Left forelimb (tissue), 1 donor: ENCODE measurements at regions not wholly inside any gene's neighbourhood (a gene's known extent, or its start where the extent isn't known, plus 50 kb on each side); places are given as distances from the start of the nearest gene placed in this dataset.
A peak's percentile ranks its signal among the peaks of the same experiment; 100 is the strongest.
"Not testable (repeated sequence)": the region's sequence is repeated elsewhere in the genome, so short reads cannot be mapped to it uniquely, and the experiment has no call there.

Source experiments
- DNase-seq: peaks from one replicate; pipeline ENCODE4 v3.0.0-alpha.2; 2018; ENCODE audit warnings: low spot score

- no peak for DNase-seq
These were observed 140.6 kb downstream of the FAM124B start for GRCh38 chr2:224261326-224261725.

GRCh38 chr2:224260372-224261020 lies 141.4 kb downstream of the FAM124B start:
- DNase-seq: peak; percentile 72

- no peak for DNase-seq
These were observed 142.1 kb downstream of the FAM124B start for GRCh38 chr2:224259831-224260230.

GRCh38 chr2:224258059-224258458 lies 143.8 kb downstream of the FAM124B start:
- DNase-seq: no peak

GRCh38 chr2:224257156-224257555 lies 144.8 kb downstream of the FAM124B start:
- no peak for DNase-seq

- no peak for DNase-seq
These were observed 148.4 kb downstream of the FAM124B start for GRCh38 chr2:224253464-224253863.

GRCh38 chr2:224252631-224253030 lies 149.3 kb downstream of the FAM124B start:
- no peak for DNase-seq

- no peak for DNase-seq
These were observed 152.9 kb downstream of the FAM124B start for GRCh38 chr2:224248944-224249371.

- DNase-seq: no peak
These were observed 159.3 kb downstream of the FAM124B start for GRCh38 chr2:224242561-224242960.

GRCh38 chr2:224241812-224242211 lies 160.1 kb downstream of the FAM124B start:
- no peak for DNase-seq

GRCh38 chr2:224241001-224241400 lies 160.9 kb downstream of the FAM124B start:
- DNase-seq: no peak

- no peak for DNase-seq
These were observed 177.9 kb downstream of the FAM124B start for GRCh38 chr2:224223851-224224555.

GRCh38 chr2:224222974-224223373 lies 178.9 kb downstream of the FAM124B start:
- DNase-seq: no peak

GRCh38 chr2:224222291-224222690 lies 179.6 kb downstream of the FAM124B start:
- DNase-seq: no peak

GRCh38 chr2:224221455-224221913 lies 180.4 kb downstream of the FAM124B start:
- DNase-seq: no peak

- DNase-seq: no peak
These were observed 181.2 kb downstream of the FAM124B start for GRCh38 chr2:224220586-224221255.

GRCh38 chr2:224219781-224220180 lies 180.7 kb upstream of the SERPINE2 start:
- no peak for DNase-seq

GRCh38 chr2:224217962-224218347 lies 178.9 kb upstream of the SERPINE2 start:
- DNase-seq: no peak

- DNase-seq: no peak
These were observed 178.3 kb upstream of the SERPINE2 start for GRCh38 chr2:224217233-224217961.

GRCh38 chr2:224215611-224216010 lies 176.5 kb upstream of the SERPINE2 start:
- DNase-seq: not testable (repeated sequence)

- DNase-seq: no peak
These were observed 174.3 kb upstream of the SERPINE2 start for GRCh38 chr2:224213396-224213795.

GRCh38 chr2:224211791-224212190 lies 172.7 kb upstream of the SERPINE2 start:
- DNase-seq: no peak

GRCh38 chr2:224211181-224211480 lies 172.0 kb upstream of the SERPINE2 start:
- no peak for DNase-seq
